ENCODE measurements at regions not wholly inside any gene's neighbourhood (a gene's known extent, or its start where the extent isn't known, plus 50 kb on each side); places are given as distances from the start of the nearest gene placed in this dataset.

DNA sequence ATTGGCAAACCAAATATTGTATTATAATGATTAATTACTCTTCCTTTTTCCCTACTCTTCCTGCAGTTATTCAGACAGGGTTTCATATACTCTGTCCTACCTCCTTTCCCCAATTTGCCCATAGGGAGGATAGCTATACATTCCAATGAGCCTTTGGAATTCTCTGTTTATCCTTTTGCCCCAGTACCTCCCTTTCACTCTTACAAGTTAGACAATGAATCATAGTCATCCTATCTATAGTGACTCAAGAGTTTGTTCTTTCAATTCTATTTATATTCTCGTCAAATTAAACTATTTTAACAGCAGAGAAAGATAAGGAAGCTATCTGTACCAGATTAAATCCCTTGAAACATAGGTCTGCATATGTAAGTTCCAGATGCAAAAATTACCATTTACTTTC lies 437.5 kb downstream of the NR4A2 start:
- TF ChIP-seq, protein P1, sequence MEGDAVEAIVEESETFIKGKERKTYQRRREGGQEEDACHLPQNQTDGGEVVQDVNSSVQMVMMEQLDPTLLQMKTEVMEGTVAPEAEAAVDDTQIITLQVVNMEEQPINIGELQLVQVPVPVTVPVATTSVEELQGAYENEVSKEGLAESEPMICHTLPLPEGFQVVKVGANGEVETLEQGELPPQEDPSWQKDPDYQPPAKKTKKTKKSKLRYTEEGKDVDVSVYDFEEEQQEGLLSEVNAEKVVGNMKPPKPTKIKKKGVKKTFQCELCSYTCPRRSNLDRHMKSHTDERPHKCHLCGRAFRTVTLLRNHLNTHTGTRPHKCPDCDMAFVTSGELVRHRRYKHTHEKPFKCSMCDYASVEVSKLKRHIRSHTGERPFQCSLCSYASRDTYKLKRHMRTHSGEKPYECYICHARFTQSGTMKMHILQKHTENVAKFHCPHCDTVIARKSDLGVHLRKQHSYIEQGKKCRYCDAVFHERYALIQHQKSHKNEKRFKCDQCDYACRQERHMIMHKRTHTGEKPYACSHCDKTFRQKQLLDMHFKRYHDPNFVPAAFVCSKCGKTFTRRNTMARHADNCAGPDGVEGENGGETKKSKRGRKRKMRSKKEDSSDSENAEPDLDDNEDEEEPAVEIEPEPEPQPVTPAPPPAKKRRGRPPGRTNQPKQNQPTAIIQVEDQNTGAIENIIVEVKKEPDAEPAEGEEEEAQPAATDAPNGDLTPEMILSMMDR (IDR thresholded peaks at IDR 0.05), result no peak
- no peak for TF ChIP-seq POLR2A (IDR thresholded peaks at IDR 0.05)

Measured in Peyer's patch (tissue), 4 donors.